ENCODE measurements at regions not wholly inside any gene's neighbourhood (a gene's known extent, or its start where the extent isn't known, plus 50 kb on each side); places are given as distances from the start of the nearest gene placed in this dataset.

- TF ChIP-seq, protein P1, sequence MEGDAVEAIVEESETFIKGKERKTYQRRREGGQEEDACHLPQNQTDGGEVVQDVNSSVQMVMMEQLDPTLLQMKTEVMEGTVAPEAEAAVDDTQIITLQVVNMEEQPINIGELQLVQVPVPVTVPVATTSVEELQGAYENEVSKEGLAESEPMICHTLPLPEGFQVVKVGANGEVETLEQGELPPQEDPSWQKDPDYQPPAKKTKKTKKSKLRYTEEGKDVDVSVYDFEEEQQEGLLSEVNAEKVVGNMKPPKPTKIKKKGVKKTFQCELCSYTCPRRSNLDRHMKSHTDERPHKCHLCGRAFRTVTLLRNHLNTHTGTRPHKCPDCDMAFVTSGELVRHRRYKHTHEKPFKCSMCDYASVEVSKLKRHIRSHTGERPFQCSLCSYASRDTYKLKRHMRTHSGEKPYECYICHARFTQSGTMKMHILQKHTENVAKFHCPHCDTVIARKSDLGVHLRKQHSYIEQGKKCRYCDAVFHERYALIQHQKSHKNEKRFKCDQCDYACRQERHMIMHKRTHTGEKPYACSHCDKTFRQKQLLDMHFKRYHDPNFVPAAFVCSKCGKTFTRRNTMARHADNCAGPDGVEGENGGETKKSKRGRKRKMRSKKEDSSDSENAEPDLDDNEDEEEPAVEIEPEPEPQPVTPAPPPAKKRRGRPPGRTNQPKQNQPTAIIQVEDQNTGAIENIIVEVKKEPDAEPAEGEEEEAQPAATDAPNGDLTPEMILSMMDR (IDR thresholded peaks at IDR 0.05; ENCODE audit: low read depth, low read length, missing control alignments), result peak; percentile 93
- Histone ChIP-seq H3K36me3 (replicated peaks) (no peaks in the 10 kb centered on the region), H3K27ac (no peak overlapping the region), H3K4me3 (ENCODE audit: low read depth, low read length) (no peak overlapping the region), H3K27me3 (replicated peaks) (no peaks in the 10 kb centered on the region)
- peak; percentile 42 for DNase-seq
- in situ Hi-C loops (cut with HindIII; ENCODE audit: low pct_ligation_motif_present, low sequenced_read_pairs), result no loop called here
Measured at GRCh38 chr3:176872771-176873209, 324.5 kb downstream of the TBL1XR1 start.

GRCh38 chr3:176870451-176870850, 326.8 kb downstream of the TBL1XR1 start:
- H3K27ac ChIP-seq, result no peak overlapping the region
- TF ChIP-seq, protein P1 (IDR thresholded peaks at IDR 0.05; ENCODE audit: low read depth, low read length, missing control alignments), result no peak
- DNase-seq, result no peak

DNA sequence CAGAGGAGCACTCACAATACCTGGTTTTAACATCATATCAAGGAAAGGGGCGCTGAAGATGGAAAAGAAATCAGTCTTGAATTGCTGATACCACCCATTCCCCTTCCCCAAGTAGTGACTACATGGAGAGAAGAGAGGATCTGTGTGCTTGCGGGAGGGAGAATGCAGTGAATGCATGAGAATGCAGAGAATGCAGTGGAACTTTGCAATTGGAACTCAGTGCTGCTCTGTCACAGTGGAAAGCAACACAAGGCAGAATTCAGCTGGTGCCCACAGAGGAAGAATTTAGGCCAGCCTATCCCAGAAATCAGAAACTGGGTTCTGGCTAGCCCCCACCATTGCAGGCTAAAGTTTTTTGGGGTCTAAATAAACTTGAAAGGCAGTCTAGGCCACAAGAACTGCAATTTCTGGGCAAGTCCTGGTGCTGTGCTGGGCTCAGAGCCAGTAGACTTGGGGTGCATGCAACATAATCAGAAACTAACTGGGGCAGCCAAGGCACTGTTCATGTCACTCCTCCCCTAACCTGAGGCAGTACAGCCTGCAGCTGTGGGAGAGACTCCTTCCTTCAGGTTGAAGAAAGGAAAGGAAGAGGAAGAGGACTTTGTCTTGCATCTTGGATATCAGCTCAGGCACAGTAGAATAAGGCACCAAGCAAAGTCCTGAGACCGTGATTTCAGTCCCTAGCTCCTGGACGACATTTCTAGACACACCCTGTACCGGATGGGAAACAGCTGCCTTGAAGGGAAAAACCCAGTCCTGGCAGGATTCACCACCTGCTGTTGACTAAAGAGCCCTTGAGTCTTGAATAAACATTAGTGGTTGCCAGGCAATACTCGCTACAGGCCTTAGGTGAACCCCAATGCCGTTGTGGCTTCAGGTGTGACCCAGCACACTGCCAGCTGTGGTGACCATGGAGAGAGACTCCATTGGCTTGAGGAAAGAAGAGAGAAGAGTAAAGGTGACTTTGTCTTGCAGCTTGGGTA, 329.3 kb downstream of the TBL1XR1 start:
- Histone ChIP-seq H3K4me3 (ENCODE audit: low read depth, low read length) (no peak overlapping the region), H3K36me3 (replicated peaks) (no peaks in the 10 kb centered on the region), H3K27ac (no peak overlapping the region), H3K27me3 (replicated peaks) (no peaks in the 10 kb centered on the region)
- no peak for DNase-seq
- in situ Hi-C loops (cut with HindIII; ENCODE audit: low pct_ligation_motif_present, low sequenced_read_pairs), result no loop called here
- TF ChIP-seq, protein P1 (IDR thresholded peaks at IDR 0.05; ENCODE audit: low read depth, low read length, missing control alignments), result no peak

More at GRCh38 chr3:176870451-176870850, 326.8 kb downstream of the TBL1XR1 start:
- no peaks in the 10 kb centered on the region for H3K36me3 ChIP-seq (replicated peaks)
- in situ Hi-C loops (cut with HindIII; ENCODE audit: low pct_ligation_motif_present, low sequenced_read_pairs), result no loop called here
- no peaks in the 10 kb centered on the region for H3K27me3 ChIP-seq (replicated peaks)
- no peak overlapping the region for H3K4me3 ChIP-seq (ENCODE audit: low read depth, low read length)

GRCh38 chr3:176861137-176861536, 336.1 kb downstream of the TBL1XR1 start:
- peak; percentile 27 for DNase-seq
- no peaks in the 10 kb centered on the region for H3K36me3 ChIP-seq (replicated peaks)
- no peak overlapping the region for H3K4me3 ChIP-seq (ENCODE audit: low read depth, low read length)
- H3K27me3 ChIP-seq (replicated peaks), result no peaks in the 10 kb centered on the region
- TF ChIP-seq, protein P1 (IDR thresholded peaks at IDR 0.05; ENCODE audit: low read depth, low read length, missing control alignments), result no peak
- in situ Hi-C loops (cut with HindIII; ENCODE audit: low pct_ligation_motif_present, low sequenced_read_pairs), result no loop called here
- H3K27ac ChIP-seq, result no peak overlapping the region

DNA sequence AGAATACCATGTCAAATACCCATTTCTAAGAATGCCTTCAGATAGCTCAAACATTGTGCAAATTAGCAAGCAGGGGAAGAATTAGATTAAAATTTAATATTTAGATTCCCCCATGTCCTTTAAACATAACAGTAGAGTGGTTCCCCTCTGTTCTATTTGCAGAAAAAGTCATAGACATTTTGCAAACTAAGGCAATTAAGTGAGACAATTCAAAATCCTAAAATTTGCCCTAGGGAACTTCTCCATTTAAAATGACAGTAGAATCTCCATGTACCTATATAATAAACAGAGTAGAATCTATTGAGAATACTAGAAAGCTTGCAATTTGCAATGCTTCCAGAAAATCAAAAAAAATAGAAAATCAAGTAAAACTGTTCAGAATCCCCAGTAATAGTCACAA, 340.6 kb downstream of the TBL1XR1 start:
- Histone ChIP-seq H3K27ac (no peak overlapping the region), H3K36me3 (replicated peaks) (no peaks in the 10 kb centered on the region), H3K4me3 (ENCODE audit: low read depth, low read length) (no peak overlapping the region), H3K27me3 (replicated peaks) (no peaks in the 10 kb centered on the region)
- in situ Hi-C loops (cut with HindIII; ENCODE audit: low pct_ligation_motif_present, low sequenced_read_pairs), result no loop called here
- TF ChIP-seq, protein P1 (IDR thresholded peaks at IDR 0.05; ENCODE audit: low read depth, low read length, missing control alignments), result no peak
- DNase-seq, result no peak
